Inflammatory macrophage (primary cell): ENCODE measurements at regions not wholly inside any gene's neighbourhood (a gene's known extent, or its start where the extent isn't known, plus 50 kb on each side); places are given as distances from the start of the nearest gene placed in this dataset.

Experiments used
- DNase-seq, 2 donors: peaks; one replicate each; pipeline ENCODE4 v3.0.0-alpha.2; 2020 to 2022

GRCh38 chr4:123573866-123574508, 177.4 kb downstream of the SPRY1 start:
- no peak for DNase-seq

- DNase-seq: no peak
Observed at GRCh38 chr4:123575291-123575690, 178.7 kb downstream of the SPRY1 start.

GRCh38 chr4:123577225-123577906, 180.8 kb downstream of the SPRY1 start:
- no peak for DNase-seq

GRCh38 chr4:123578276-123579029, 181.9 kb downstream of the SPRY1 start:
- DNase-seq: no peak

GRCh38 chr4:123579961-123580360, 183.4 kb downstream of the SPRY1 start:
- no peak for DNase-seq

GRCh38 chr4:123580981-123581664, 184.5 kb downstream of the SPRY1 start:
- DNase-seq: no peak

- no peak for DNase-seq
Observed at GRCh38 chr4:123581802-123582201, 185.2 kb downstream of the SPRY1 start.

GRCh38 chr4:123583043-123583442, 186.4 kb downstream of the SPRY1 start:
- DNase-seq: no peak

- DNase-seq: no peak
Observed at GRCh38 chr4:123585111-123585510, 188.5 kb downstream of the SPRY1 start.

- peak in 1 of 2 donors; percentile 21 for DNase-seq
Observed at GRCh38 chr4:123587983-123588494, 191.4 kb downstream of the SPRY1 start.

GRCh38 chr4:123588631-123589241, 192.1 kb downstream of the SPRY1 start:
- peak; percentile 30 to 31 for DNase-seq

GRCh38 chr4:123589301-123589700, 192.7 kb downstream of the SPRY1 start:
- peak in 1 of 2 donors; percentile 36 for DNase-seq

- no peak for DNase-seq
Observed at GRCh38 chr4:123591875-123592274, 195.3 kb downstream of the SPRY1 start.

GRCh38 chr4:123593655-123594054, 197.1 kb downstream of the SPRY1 start:
- no peak for DNase-seq

- no peak for DNase-seq
Observed at GRCh38 chr4:123596805-123597204, 200.2 kb downstream of the SPRY1 start.

- no peak for DNase-seq
Observed at GRCh38 chr4:123597586-123597985, 201.0 kb downstream of the SPRY1 start.

- peak; percentile 10 to 61 for DNase-seq
Observed at GRCh38 chr4:123598331-123598730, 201.7 kb downstream of the SPRY1 start.

- peak; percentile 15 to 60 for DNase-seq
Observed at GRCh38 chr4:123599061-123599919, 202.7 kb downstream of the SPRY1 start.

- DNase-seq: peak; percentile 53 to 82
Observed at GRCh38 chr4:123599920-123600810, 203.6 kb downstream of the SPRY1 start.
